GM19035 (cell line): ENCODE measurements at regions not wholly inside any gene's neighbourhood (a gene's known extent, or its start where the extent isn't known, plus 50 kb on each side); places are given as distances from the start of the nearest gene placed in this dataset.

ENCODE experiments used
- ATAC-seq: cut with Tn5 transposase; IDR thresholded peaks from one replicate; pipeline ENCODE4 v1.9.1; 2021; ENCODE audit not compliant: unreplicated experiment

DNA sequence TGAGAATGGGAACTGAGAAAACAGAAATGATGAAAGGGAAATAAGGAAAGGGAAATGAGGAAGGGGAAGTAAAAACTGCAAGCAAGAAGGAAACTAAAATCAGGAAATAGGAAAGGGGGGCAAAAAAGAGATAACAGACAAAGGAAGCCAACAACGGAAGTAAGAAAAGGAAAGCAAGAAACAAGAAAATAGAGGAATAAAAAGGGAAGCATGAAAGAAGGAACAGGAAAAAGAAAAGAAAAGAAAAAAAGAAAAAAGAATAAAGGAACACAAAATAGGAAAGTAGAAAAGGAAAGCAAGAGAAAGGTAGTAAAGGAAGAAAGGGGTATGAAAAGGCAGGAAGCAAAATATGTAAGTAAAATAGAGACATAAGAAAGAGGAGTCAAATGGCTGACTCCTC, 241.2 kb upstream of the NCKAP5 start:
- no peak for ATAC-seq

DNA sequence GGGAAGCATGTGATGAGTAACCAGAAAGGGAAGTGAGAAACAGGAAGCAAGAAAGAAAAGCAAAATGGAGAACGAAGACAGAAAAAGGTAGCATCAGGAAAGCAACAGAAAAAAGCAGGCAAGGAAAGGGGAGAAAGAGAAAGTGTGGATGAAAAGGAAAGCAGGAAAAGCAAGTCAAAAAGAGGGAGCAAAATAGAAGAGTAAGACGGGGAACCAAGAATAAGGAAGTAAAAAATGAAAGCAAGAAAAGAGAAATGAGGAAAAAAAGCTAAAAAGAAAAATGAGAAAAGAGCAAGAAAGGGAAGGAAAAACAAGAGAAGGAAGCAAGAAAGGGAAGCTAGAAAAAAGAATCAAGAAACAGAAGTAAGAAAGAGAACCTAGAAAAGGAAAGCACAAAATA, 242.3 kb upstream of the NCKAP5 start:
- no peak for ATAC-seq

DNA sequence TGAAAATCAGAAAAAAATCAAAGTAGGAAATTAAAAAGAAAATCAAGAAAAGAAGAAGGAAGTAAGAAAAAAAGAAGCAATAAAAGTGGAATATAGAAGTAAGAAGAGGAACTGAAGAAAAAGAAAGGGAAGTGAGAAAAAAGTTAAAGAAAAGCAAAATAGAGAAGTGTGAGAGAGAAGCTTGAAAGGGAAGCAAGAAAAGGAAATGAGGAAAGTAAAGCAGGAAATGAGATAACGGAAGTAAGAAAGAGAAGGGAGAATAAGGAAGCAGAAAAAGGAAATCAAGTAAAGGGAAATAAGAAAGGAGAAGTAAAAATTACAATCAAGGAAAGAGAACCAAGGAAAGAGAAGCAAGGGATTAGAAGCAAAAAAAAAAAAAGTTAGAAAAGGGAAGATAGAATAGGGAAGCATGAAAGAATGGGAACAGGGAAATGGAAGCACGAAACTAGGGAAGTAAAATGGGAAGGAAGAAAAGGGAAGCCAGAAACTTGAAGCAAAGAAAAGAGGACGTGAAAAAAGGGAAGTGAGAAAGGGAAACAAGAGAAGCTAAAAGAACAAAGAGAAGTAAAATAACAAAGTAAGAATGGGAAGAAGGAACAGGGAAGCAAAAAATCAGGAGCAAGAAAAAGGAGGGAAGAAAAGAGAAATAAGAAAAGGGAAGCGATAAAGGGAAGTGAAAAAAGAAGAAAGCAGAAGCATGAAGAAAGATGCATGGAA, 243.3 kb upstream of the NCKAP5 start:
- no peak for ATAC-seq

DNA sequence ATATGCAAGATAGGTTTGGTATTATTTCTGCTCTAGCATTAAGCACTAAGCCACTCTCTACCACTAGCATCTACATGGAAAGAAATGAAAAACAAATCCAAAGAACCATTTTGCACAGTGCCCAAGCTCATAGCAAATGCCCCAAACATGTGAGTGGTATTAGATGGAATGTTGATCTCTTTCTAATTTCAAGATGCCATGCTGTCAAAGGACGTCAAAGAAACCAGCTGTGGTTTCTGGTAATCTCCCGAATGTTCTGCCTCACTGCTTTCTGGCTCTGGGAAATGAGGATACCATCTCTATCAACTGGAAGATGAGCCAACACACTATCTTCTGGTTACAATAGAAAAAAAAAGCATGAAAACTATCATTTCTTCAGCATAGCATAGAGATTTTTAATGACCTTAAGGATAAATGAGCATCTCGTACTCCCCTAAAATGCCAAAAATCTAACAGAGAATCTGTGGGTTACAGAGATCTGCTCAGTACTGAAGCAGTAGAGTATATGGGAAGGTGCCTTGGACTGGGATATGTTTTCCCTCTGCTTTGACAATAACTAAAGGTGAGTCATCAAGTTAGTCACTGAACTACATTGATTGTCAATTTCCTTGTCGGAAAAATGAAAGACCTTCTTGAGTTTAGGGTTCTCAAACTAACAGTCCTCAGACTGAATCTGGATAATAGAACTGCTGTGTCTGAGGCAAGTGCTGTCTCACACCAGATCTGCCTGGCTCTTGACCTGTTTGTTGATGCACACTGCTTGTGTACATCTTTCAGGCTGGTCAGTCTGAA, 244.8 kb upstream of the NCKAP5 start:
- no peak for ATAC-seq

DNA sequence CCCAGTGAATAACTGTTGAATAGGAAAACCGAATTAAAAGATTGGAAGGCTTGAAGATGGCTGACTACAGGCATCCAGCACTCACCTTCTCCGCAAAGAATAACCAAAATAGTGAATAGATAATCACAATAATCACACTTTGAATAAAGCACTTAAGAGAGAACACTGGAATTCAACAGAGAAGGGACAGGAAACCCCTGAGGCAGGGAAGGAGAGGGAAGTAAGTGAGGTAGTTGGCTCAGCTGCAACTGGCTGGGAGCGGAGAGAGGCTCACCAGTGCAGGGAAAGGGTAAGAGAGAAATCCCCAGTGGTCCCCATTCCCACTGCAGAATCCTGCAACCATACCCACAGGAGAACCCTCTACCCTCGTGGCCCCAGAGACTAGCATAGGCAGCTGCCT, 246.6 kb upstream of the NCKAP5 start:
- ATAC-seq: no peak

DNA sequence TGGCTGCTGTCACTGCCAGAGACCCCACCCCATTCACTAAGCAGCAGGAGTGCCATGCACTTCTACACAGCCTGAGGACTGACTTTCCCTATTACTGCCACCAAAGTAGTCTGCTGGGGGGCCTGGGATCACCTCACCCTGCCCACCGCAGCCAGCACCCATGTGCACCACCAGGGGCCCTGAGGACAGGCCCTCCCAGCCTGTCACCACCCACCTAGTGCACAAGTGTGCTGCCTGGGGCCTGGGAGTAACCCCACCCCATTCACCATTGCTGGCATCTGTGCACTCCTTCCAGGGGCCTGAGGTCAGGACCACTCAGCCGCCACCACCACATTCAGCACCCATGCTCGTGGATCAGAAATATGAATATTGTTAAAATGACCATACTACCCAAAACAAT, 247.8 kb upstream of the NCKAP5 start:
- ATAC-seq: no peak

DNA sequence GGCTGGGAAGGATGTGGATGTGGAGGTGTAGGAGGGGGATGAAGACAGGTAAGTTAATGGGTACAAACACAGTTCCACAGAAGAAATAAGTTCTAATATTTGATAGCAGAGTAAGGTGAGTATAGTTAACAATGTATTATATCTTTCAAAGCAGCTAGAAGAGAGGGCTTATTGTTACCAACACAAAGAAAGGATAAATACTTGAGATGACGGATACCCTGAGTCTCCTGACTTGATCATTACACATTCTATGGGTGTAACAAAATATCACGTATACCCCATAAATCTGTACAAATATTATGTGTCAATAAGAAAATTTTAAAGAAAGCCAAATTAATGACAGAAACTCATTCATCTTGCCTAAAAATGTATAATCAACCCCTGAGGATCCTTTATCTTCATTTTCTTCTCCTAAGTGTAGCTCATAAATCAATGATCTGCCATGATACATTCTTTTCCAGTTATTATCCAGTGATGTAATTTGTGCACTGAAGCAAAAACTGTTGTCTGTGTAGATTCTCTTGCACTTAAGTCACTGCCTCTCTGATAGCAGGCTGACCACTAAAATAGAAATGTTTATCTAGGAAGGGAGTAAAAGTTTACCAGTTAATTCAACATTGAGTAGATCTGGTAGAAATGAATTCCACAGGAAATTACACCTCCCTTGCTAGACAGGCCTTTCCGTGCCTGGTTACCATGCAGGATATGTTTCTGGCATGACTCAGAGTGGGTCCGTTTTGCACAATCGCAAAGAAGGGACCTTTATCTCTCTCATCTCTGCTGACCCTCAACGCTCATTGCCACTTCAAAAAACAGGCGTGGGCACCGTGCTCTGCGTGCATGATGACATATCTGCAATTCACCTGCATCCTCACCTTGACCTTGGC, 249.7 kb upstream of the NCKAP5 start:
- ATAC-seq: no peak

DNA sequence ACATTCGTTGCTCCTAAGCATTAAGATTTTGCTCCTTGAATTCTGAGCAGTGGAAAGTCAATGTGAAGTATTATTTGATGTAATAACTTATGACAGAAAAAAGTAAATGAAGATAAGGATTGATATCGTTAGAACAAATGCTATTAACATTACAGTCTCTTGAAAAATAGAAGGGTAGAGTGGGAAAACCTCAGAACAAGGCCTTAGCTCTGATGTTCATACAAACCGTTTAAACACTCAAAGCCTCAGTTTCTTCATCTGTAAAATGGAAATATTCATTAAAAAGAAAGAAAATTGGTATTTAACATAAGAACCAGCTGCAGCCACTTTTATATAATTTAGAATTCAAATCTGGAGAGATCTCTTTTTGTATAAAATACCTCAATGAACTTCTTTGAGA, 250.4 kb upstream of the NCKAP5 start:
- no peak for ATAC-seq

DNA sequence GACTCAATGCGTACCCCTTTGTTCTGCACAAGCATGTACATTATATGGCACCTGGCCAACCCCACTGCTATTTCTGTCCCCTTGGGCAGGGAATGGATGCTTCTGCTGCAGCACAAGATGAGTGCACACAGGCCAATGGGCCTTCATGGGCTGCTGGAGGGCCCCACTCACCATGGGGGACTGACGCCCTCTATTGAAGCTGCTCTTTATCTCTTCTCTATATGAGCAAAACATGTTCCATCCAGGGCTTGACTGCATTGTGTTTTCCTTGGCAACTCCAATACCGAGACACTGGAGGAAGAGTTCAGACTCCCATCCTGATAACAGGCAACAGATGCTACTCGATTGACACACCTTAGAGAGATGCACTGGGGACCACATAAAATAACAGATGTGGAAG, 251.6 kb upstream of the NCKAP5 start:
- no peak for ATAC-seq

DNA sequence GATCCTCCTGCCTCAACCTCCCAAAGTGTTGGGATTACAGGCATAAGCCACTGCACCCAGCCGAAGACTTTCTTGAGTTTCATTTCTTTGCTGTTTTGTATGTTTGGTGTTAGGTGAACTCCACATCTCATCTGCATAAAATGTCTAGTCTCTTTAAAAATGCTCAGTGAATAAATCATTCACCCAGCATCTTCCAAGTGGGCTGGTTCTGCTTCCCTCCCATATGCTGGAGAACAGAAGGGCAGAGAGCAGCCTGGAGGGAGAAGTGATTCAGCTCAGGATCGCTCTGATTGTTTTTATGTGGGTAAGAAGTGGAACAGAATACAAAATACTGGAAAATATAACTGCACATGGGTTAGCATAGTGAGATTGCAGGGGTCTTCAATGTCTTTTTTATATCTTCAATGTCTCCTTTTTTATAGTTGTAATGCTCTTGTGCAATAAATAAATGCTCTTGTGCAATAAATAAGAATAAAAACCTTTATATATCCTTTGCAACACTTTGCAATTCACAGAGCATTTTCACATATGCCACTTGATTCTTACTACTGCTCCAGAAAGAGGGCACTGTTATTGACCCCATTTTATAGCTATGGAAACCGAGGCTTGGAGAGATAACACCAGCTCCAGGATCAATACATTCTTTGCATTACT, 253.0 kb upstream of the NCKAP5 start:
- ATAC-seq: no peak

DNA sequence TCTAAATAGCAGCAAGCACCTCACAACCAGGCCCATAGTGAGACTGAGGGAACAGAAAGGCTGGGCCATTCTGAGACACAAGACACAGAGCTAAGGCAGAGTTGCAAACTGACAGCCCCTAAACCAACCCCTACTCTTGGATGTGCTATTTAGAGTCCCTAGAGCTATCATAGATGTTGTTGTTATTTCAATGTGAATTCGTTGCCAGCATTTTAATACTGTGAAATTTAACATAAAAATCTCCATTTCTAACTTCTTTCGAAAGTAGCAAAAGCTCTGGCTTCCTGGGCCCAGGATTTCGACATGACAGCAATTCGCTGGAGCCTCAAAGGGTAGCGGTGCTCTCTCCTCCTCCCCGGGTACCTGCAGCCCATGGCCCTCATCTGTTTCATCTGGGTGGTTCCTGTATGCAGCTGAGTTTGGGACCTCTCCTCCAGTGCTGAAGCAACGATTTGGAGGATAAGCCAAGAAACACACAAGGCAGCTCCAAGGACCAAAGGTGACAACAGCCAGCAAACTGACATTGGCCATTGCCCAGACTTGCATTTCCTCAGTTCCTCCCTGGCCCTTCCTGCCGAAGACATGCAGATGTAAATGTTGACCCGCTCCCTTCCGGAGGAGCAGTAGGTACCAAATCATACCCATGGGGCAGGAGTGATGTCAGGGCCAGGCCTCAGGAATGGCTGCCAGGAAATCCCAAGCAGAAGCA, 254.4 kb upstream of the NCKAP5 start:
- no peak for ATAC-seq

DNA sequence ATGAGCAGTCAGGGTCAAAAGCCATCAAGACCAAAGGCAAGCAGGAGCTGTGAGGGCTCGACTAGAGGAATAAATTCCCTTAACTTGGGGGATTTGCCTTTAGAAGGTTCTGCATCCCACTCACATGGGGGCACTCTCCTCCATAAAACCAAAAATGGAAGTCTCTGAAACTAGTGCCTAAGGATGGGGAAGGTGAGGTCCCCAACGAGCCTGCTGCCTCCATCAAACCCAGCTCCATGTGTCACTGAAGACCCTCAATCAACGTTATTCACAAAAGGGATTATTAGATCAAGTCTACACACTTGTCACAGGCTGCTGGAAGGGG, 254.9 kb upstream of the NCKAP5 start:
- ATAC-seq: no peak

DNA sequence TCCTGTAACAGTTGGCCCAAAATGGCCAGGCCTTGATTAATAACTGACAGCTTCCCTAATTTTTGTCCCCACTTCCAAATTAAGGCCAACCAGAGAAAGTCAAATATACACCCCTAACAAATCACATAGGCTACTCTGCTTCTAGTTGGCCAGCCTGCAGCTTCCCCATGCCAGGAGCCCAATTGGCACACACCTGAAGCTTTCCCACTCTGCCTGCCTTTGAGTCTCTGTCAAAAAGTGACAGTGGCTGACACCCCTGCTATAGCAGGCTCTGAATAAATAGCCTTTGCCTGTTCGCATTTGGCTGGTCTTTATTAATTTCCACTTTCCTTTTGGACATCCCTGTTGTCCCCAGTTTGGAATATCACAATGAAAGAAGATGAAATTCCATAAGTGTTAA, 256.6 kb upstream of the NCKAP5 start:
- ATAC-seq: no peak

DNA sequence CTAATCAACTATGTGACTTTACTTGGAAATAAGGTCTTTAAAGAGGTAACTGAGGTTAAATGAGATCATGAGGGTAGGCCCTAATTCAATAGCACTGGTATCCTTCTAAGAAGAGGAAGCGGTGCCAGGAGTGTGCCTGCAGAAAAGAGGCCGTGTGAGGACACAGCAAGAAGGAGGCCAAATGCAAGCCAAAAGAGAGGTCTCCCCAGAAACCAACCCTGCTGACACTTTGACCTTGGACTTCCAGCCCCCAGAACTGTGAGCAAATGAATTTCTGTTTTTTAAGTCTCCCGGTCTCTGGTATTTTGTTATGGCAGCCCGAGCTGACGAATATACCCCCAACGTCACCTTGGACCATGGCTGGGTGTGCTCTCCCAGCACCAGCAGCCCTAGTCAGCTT, 257.5 kb upstream of the NCKAP5 start:
- no peak for ATAC-seq

DNA sequence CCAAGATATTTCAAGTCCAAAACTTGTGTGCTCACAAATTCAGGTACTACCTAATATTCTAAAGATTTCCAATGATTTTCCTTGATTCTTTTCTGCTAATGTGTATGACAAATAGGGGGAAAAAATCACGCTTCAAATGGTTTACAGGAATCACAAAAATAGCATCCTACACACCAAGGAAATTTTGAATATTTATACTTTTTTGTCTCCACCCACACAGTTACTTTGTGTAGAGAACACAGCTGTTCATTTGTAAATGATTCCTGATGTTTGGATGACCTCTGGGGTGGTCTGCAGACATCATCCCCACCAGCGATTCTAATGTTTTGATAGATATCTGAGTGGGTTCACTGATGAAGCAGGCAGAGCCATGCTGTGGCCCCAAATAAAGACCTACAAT, 260.6 kb upstream of the NCKAP5 start:
- no peak for ATAC-seq

DNA sequence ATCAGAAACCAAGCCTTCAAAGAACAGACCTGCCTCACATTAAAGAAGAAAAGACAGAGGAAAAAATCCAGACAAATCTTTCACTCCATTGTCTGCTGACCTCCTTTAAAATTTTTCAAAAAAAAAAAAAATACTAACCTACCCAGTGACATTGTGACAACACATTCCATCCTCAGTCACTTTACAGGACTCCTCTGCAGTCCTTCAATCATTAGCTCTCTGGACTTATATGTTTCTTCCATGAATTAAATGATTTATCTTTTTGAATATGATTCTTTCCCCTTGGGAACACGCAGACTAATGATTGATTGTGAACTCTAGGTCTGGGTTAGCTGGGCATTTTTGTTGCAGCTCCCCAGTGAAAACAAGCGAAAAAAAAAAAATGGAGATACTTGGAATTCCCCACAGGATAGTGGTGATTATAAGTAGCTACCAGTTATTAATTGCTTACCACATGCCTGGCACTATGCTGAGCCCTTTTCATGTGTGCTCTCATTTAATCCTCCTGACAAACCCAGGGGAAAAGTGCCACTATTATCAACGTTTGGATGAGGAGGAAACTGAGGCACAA, 261.3 kb upstream of the NCKAP5 start:
- no peak for ATAC-seq

DNA sequence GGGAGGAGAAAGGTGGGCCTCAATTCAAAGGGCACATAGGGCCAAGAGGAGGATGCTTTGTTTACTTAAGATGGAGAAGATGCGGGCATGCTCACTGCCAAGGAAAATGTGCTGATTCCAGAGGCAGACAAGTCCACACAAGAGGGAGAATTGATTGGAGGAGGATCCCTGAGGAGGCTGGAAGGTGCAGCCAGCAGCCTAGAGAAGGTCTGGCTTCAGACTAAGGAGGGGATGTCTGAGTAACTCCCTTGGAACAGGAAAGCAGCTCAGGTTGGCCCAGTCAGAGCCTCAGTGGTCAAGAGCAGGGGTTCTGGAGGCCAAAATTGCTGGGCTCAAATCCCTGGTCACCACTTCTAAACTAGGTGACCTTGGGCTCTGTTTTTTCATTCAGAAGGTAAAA, 265.5 kb upstream of the NCKAP5 start:
- ATAC-seq: no peak

DNA sequence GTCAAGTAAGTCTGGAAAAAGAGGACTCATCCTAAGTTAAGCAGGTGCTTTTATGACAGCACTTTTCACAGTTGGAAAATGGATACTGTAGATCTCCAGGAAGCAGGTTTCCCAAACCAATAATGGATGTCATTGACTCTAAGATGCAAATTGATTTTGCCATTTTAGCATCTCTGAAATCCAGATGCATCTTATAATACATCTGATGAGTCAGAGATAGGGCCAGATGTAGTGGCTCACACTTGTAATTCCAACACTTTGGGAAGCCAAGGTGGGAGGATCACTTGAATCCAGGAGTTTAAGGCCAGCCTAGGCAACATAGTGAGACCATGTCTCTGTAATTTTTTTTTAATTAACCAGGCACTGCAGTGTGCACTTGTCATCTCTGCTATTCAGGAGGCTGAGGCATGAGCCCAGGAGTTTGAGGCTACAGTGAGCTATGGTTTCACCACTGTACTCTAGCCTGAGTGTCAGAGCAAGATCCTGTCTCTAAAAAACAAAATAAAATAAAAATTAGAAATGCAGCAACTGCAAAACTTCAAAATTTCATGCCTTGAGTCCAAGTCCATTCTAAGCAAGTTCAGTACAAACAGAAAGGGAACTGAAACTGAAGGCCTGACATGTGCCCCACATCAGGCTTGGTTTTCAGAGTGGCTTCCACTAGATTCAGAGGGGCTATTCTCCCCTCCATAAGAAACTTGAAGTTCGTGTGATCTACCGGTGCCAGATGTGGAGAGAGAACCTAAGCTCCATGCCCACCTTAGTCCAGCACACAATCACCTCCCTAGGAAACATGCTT, 267.8 kb upstream of the NCKAP5 start:
- ATAC-seq: no peak

DNA sequence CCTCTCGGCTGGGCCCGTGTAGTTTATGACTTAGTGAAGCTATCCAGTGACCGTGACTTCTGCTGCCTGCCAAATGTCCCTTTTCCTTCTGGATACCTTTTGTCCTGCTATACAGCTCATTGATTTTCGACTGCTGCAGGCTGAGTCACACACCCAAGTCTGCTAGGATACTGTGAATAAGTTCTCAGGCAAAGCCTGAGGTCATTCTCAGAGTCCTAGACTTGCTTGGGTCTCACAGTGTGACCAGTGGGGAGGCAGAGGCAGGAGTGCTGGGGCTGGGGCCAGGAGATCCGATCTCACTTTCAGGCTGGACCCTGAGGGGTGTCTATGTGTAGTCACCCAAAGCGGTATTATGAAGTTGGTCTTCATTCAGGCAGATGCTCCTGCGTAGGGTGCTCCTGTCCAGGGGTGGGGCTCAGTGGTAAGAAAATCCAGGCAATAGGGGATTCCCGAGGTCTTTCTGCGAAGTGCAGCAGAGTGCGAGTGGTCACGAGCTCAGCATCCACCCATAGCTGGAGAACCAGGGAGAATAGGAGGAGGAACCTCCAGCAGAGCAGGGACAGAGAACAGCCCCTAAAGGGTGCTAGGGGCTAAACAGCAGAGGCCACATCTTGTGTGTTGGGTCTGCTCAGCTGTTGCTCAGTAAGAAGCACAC, 268.6 kb upstream of the NCKAP5 start:
- ATAC-seq: no peak
